NCI-H146 (cell line): ENCODE measurements at regions not wholly inside any gene's neighbourhood (a gene's known extent, or its start where the extent isn't known, plus 50 kb on each side); places are given as distances from the start of the nearest gene placed in this dataset.
"Not testable (repeated sequence)": the region's sequence is repeated elsewhere in the genome, so short reads cannot be mapped to it uniquely, and the experiment has no call there.

ENCODE experiments used
- DNase-seq: peaks from one replicate; lab custom pipeline; 2025; lab: John Stamatoyannopoulos, UW

GRCh38 chr17:33944826-33945225, 310.3 kb upstream of the CCL2 start:
- DNase-seq = no peak

DNA sequence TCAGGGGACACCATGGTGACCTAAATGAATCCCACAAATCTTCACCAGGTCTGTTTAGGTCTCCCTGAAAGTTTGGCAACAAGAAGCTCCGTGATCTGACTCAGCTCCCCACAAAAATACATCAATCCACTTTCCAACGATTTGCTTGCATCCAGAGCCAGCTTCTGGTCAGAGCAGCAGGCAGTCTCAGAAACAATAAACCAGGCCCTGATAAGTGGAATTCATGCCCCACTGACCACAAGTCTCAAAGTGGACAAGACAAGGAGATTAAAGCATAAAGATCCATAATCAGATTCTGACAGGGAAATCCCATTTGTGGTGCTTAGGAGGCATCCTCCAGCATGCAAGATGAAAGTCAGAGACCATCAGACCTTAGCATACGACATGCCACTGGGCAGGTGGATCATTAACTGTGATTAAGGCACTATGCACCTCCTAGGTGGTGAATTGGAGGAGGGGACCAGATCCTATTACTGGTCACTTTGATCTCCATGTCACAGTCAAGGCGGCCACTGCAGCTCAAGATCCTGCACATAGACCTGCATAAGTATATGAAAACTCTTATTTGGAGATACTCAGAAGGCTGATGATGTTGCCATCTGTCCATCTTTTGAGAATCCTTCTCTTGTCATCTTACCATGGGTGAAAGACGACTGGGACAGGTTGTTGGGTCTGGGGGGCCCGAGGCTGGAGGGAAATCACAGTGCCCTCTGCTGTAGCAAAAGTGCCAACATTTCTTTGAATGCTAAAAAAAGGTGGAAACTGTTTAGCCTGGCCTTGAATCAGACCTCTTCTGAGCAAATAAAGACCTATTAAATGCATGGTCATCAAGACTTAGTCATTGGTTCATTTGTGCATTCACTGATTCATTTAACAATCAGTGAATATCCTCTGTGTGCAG, 309.2 kb upstream of the CCL2 start:
- no peak for DNase-seq

- no peak for DNase-seq
These were observed 307.3 kb upstream of the CCL2 start for GRCh38 chr17:33947762-33948161.

DNA sequence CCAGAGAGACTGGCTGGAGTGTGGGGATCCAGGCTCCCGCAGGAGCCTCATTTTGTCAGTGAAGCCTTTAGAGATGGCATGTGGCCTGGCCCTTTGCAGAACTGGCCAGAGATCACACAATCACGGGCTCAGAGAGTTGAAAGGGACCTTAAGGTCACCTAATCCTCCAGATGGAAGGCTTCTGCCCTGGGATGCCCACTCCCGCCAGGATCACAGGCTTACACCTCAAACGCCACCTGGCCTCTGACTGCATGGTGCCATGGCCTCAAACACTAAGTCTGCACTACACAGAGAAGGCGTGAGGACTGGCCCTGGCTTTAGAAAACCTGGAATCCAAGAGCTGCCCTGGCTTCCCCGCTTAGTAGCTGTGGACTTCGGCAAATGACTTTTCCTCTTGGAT, 306.8 kb upstream of the CCL2 start:
- DNase-seq = no peak

DNA sequence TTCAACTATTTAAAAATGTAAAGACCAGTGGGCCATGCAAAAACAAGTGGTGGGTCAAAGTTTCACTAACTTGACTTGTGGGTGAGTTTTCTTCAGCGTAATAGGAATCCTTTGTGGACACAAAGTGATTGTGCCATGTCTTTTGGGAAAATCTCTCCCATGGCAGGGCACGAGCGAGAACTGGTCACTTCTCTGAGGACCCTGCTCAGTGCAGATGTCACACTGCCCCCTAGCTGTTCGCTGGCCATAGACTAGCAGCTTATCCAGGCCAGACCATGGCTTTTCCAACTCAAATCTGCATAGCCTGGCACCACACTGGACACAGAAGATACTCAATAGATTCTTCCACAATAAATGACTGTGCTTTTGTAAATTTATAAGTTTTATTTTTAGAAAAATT, 306.0 kb upstream of the CCL2 start:
- no peak for DNase-seq

DNA sequence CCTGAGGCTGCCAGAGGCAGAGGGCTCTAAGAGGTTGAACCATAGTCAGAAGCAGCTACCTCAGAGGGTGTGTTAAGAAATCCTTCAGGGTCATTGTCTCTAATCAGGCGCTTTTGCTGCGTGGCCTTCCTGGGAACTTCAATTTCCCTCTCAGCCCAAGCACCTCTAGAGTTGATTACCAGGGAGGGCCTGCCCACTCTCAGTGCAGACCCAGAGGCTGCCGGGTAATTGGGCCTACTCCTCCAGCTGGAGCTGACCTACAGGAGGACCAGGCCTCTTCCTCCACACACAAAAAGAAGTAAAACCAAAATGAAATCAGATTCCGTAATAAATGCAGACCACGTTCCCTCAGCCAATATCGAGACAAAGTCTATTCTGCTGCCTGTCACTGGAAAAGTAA, 305.0 kb upstream of the CCL2 start:
- DNase-seq = no peak

DNA sequence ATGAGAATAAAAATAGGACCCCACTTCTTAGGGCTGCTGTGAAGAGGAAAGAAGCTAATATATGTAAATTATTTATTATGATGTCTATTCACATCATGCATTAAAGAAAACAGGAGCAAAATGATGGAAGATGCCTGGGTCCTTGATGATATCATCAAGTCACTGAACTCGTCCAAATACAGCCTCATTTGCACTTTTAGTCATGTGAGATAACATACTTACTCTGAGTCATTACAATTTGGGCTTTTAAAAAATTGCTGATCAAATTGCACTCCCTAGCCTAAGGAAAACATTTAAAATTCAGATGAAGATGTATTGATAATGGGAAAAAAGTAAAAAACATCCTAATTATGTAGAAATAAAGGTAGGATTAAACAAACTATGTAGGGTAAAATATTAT, 302.7 kb upstream of the CCL2 start:
- DNase-seq = no peak

DNA sequence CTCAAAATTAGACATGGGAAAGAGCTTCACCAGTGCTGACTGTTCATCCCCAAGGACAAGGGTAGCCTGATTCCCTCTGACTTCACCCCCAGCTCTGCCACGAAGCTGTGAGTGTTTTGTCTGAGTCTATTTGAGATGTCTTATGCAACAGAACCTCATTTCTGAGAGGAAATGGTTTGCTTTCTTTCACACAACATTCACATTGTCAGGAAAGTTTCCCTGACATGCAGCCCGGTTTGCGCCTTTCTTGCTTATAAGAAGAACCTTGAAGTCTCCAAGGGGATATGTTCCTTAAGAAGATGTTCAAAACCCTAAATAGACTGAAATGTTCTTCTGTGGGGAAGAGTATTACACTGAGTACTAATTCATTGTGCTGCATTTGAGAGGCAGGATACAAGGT, 300.5 kb upstream of the CCL2 start:
- DNase-seq = no peak

DNA sequence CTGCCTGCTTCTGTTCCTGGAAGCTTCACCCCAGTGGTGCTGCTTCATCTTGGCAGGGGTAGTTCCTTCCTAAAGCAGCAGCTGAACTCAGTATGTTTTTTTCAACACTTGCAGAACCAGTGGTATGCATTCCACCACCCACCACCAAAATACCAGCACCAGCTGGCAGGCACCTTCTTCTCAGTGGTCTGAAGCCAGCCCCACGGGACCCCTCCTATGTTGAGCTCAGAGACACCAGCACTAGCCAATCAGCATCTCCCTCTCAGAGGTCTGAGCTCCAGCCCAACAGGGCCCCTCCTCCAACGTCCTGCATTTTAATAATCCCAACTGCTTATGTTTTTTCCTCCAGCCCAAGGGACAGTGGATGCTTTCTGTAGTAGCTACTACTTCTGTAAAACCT, 299.6 kb upstream of the CCL2 start:
- DNase-seq = no peak

DNA sequence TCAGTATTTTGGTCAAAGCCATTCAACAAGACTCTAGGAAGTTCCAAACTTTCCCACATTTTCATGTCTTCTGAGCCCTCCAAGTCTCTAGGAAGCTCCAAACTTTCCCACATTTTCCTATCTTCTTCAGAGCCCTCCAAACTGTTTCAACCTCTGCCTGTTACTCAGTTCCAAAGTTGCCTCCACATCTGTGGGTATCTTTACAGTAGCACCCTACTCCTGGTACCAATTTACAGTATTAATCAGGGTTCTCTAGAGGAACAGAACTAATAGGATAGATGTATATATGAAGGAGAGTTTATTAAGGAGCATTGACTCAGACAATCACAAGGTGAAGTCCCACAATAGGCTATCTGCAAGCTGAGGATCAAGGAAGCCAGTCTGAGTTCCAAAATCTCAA, 296.0 kb upstream of the CCL2 start:
- not testable (repeated sequence) for DNase-seq

DNA sequence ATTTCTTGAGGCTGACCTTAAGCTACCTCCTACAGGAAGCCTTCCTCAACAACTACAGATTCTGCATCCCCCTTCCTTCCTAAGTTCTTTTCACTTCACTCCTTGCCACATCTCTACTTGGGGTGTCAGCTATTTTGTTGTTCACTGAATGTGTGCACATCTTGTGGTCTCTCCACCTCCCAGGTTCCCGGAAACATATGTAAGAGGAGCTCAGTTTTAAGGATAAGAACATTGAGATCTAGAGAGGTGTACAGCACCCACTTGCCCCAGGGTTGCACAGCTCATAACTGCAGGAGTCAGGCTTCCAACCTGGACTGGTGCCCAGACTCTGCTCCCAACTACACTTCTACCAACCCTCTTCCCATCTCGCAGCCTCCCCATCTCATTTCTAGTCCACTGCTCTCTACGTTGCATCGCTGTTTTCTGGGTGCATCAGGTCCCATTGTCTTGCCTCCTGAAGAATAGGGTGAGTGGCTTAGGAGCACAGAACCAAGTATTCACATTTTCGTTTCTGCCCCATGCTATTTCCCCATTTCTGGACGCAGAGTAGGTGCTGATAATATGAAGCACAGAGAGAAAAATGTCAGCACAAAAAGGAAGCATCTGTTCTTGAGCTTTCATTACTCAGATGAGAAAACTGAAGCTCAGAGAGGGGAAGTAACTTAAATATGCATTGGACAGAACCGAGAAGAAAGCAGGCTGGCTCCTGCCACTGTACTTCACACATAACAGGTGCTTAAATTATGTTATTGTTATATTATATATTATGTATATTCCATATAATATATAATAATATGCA, 292.0 kb upstream of the CCL2 start:
- DNase-seq = no peak

DNA sequence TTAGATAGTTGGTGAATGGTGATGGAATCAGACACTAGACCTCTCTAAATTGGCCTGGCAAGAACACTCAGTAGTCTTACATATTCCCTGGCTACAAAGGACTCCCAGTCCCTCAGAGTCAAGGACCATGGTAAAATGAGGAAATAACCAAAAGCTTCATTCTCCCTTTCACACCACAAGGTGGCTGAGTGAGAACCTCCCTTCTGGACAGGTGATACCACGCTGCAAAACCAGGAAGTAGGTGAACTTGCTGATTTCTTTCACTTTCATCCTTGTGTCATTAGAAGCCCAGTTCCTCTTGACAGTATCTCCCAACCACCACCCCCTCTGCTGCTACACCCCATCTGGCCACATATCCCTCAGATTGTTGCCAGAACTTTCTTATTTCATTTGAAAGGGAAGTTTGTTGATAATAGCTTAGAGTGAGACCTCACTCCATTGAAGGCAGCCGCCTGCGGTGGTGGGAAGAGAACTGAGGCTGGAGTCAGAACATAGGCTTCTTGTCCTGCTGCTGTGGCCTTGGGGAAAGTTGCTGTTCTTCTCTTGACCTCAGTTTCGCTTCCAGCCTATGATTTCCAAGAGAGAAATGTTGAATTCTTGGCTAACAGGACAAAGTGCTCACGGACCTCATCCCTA, 290.6 kb upstream of the CCL2 start:
- no peak for DNase-seq

- DNase-seq = no peak
These were observed 288.6 kb upstream of the CCL2 start for GRCh38 chr17:33966410-33967059.

GRCh38 chr17:33967608-33968349, 287.3 kb upstream of the CCL2 start:
- DNase-seq = no peak

GRCh38 chr17:33968350-33969044, 286.6 kb upstream of the CCL2 start:
- no peak for DNase-seq

GRCh38 chr17:33970279-33970678, 284.8 kb upstream of the CCL2 start:
- DNase-seq = no peak

DNA sequence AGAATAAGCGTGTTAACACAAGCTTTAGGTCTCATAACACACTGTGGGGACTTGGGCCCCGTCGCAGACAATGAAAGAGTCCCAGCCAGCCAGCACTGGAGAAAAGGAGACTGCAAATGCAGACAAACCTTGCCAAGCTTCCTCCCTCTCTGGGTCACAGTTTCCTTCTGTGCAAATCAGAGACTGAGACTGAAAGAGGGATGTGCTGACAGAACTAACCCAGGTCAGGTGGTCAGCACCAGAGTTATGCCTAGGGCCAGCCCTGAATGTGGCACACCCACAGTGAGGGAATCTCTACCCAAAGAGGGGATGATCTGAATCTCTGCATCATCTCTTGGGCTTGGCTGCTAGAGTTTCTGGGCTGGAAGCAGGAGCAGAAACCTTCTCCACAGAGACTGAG, 282.3 kb upstream of the CCL2 start:
- no peak for DNase-seq

GRCh38 chr17:33973491-33973890, 281.6 kb upstream of the CCL2 start:
- no peak for DNase-seq

- no peak for DNase-seq
These were observed 280.8 kb upstream of the CCL2 start for GRCh38 chr17:33974276-33974675.

GRCh38 chr17:33976831-33977230, 278.3 kb upstream of the CCL2 start:
- no peak for DNase-seq
